HepG2 (cell line): ENCODE measurements at regions not wholly inside any gene's neighbourhood (a gene's known extent, or its start where the extent isn't known, plus 50 kb on each side); places are given as distances from the start of the nearest gene placed in this dataset.

ENCODE experiments used
- ATAC-seq: fragments of 200-7000 bp; cut with Tn5 transposase; 3 replicates; pipeline ENCODE4 v1.9.1; 2020; ENCODE audit warnings: mild to moderate bottlenecking, moderate library complexity
- BruUV-seq: library from RNA; stranded (reverse); fragments of 400-500 nt; replicated peaks from 2 replicates; lab custom pipeline; 2021; lab: Mats Ljungman, UMichigan
- CTCF ChIA-PET: fragments of 300-600 bp; formaldehyde crosslinking; extraction: SDS; loops from one replicate; lab custom pipeline; 2021; ENCODE audit warnings: low total read pairs, inconsistent platforms, low intra/inter-chr PET ratio; lab: Yijun Ruan, JAX
- POLR2A ChIA-PET: fragments of 350-600 bp; sonication (Branson Sonifier 250); formaldehyde crosslinking; loops from one replicate; lab custom pipeline; 2020; ENCODE audit warnings: antibody characterized with exemption, inconsistent platforms; lab: Yijun Ruan, JAX
- DNase-seq: peaks from one replicate; pipeline ENCODE4 v3.0.0-alpha.2; 2015; ENCODE audit warnings: low spot score
- FAIRE-seq: peaks from 3 replicates; lab custom pipeline; 2011; peaks lifted over from hg19 to GRCh38; lab: Jason Lieb, UNC
- H2AFZ ChIP-seq: one replicate; pipeline ENCODE4 v1.6.1; 2011; ENCODE audit warnings: low read length, inconsistent platforms
- H3K27ac ChIP-seq: fragments of 300-600 bp; 3 replicates; pipeline ENCODE4 v1.8.0; 2011; ENCODE audit warnings: mixed run types, mild to moderate bottlenecking, mixed read lengths, low read length, inconsistent platforms; ENCODE audit not compliant: insufficient read depth; ENCODE audit errors: extremely low read length
- H3K27me3 ChIP-seq, 2 experiments: fragments of 200-600 bp in 1 of 2; 2 replicates in 1 of 2; 3 replicates in 1 of 2; pipeline versions ENCODE4 v1.6.0 to v1.8.0; 2011; ENCODE audit warnings: low read length in 2 of 2, mild to moderate bottlenecking in 2 of 2, moderate library complexity in 2 of 2, inconsistent platforms in 1 of 2; ENCODE audit not compliant: insufficient read depth in 2 of 2, control insufficient read depth in 1 of 2
- H3K36me3 ChIP-seq, 2 experiments: fragments of 200-600 bp in 1 of 2; replicated peaks in 1 of 2; 2 replicates in 1 of 2; 3 replicates in 1 of 2; pipeline versions ENCODE4 v1.5.1 to v1.8.0; 2011; ENCODE audit warnings: low read length in 2 of 2, inconsistent platforms in 1 of 2; ENCODE audit not compliant: insufficient read depth in 2 of 2, control insufficient read depth in 1 of 2
- H3K4me1 ChIP-seq: 2 replicates; pipeline ENCODE4 v1.5.1; 2012; ENCODE audit warnings: low read length, inconsistent platforms; ENCODE audit not compliant: insufficient read depth
- H3K4me2 ChIP-seq: 2 replicates; pipeline ENCODE4 v1.6.0; 2011; ENCODE audit warnings: low read depth, low read length, inconsistent platforms
- H3K4me3 ChIP-seq, 3 experiments: fragments of 200-600 bp in 1 of 3; sonication (generic), shearing (Covaris generic) in 1 of 3; replicated peaks in 1 of 3; 2 replicates each; pipeline ENCODE4 v1.5.1; 2011 to 2016; ENCODE audit warnings: low read length in 3 of 3, inconsistent platforms in 2 of 3, low read depth in 2 of 3, mild to moderate bottlenecking in 2 of 3, control low read depth in 1 of 3, mixed read lengths in 1 of 3; ENCODE audit not compliant: insufficient read depth in 1 of 3
- H3K79me2 ChIP-seq: one replicate; pipeline ENCODE4 v1.6.1; 2011; ENCODE audit warnings: low read length, inconsistent platforms; ENCODE audit not compliant: insufficient read depth
- H3K9ac ChIP-seq: 2 replicates; pipeline ENCODE4 v1.6.0; 2011; ENCODE audit warnings: mild to moderate bottlenecking, low read depth, low read length, inconsistent platforms; ENCODE audit not compliant: insufficient read depth
- H3K9me3 ChIP-seq: 2 replicates; pipeline ENCODE4 v1.5.1; 2012; ENCODE audit warnings: mild to moderate bottlenecking, low read length
- H4K20me1 ChIP-seq: 2 replicates; pipeline ENCODE4 v1.6.0; 2011; ENCODE audit warnings: inconsistent platforms, mild to moderate bottlenecking, low read length, moderate library complexity; ENCODE audit not compliant: insufficient read depth
- ELF4 ChIP-seq: sonication (generic); formaldehyde crosslinking; IDR thresholded peaks from 2 replicates; pipeline ENCODE4 v1.5.0; 2020; ENCODE audit warnings: missing genetic modification reagents, mild to moderate bottlenecking, moderate library complexity, borderline replicate concordance
- EZH2 ChIP-seq: conservative IDR thresholded peaks from 2 replicates; pipeline ENCODE4 v1.6.1; 2012; ENCODE audit warnings: mild to moderate bottlenecking, low read depth, low read length, moderate library complexity
- FOXA3 ChIP-seq: IDR thresholded peaks from 2 replicates; pipeline ENCODE4 v1.6.1; 2016; ENCODE audit warnings: missing genetic modification reagents, missing compliant biosample characterization
- FOXC1 ChIP-seq: sonication (generic); formaldehyde crosslinking; IDR thresholded peaks from 2 replicates; pipeline ENCODE4 v1.8.0; 2022; ENCODE audit warnings: mild to moderate bottlenecking, missing genetic modification reagents, borderline replicate concordance
- FOXJ3 ChIP-seq: sonication (generic); formaldehyde crosslinking; IDR thresholded peaks from 2 replicates; pipeline ENCODE4 v1.4.0; 2020; ENCODE audit warnings: missing genetic modification reagents, mild to moderate bottlenecking, borderline replicate concordance
- GTF3A ChIP-seq: sonication (generic); formaldehyde crosslinking; conservative IDR thresholded peaks from 2 replicates; pipeline ENCODE4 v1.4.0; 2020; ENCODE audit warnings: mild to moderate bottlenecking, missing genetic modification reagents
- HMG20B ChIP-seq: conservative IDR thresholded peaks from 2 replicates; pipeline ENCODE4 v1.6.1; 2016; ENCODE audit warnings: missing genetic modification reagents, missing compliant biosample characterization
- NR2F6 ChIP-seq, 2 experiments: IDR thresholded peaks; 2 replicates each; pipeline ENCODE4 v1.6.1; 2016; ENCODE audit warnings: antibody characterized with exemption in 1 of 2, mild to moderate bottlenecking in 1 of 2
- PHF21A ChIP-seq: sonication (generic); formaldehyde crosslinking; IDR thresholded peaks from 2 replicates; pipeline ENCODE4 v1.5.0; 2020; ENCODE audit warnings: mild to moderate bottlenecking, missing genetic modification reagents
- SNAPC2 ChIP-seq: sonication (generic); formaldehyde crosslinking; IDR thresholded peaks from 2 replicates; pipeline ENCODE4 v1.8.1; 2022; ENCODE audit warnings: mild to moderate bottlenecking, missing genetic modification reagents
- SNRNP70 ChIP-seq: fragments of 200-400 bp; formaldehyde crosslinking; IDR thresholded peaks from 2 replicates; pipeline ENCODE4 v1.6.1; 2017; ENCODE audit warnings: mild to moderate bottlenecking, low read depth, low read length, moderate library complexity
- ZFY ChIP-seq: sonication (generic); formaldehyde crosslinking; IDR thresholded peaks from 2 replicates; pipeline ENCODE4 v1.4.0; 2020; ENCODE audit warnings: missing genetic modification reagents
- ZMYM4 ChIP-seq: sonication (generic); formaldehyde crosslinking; IDR thresholded peaks from 2 replicates; pipeline ENCODE4 v1.8.1; 2023; ENCODE audit warnings: mild to moderate bottlenecking, missing genetic modification reagents
- ZNF326 ChIP-seq: sonication (generic); formaldehyde crosslinking; IDR thresholded peaks from 2 replicates; pipeline ENCODE4 v1.4.0; 2020; ENCODE audit warnings: missing genetic modification reagents, borderline replicate concordance
- ZNF713 ChIP-seq: sonication (generic); formaldehyde crosslinking; IDR thresholded peaks from 2 replicates; pipeline ENCODE4 v1.4.0; 2020; ENCODE audit warnings: mild to moderate bottlenecking, missing genetic modification reagents
- ZNF83 ChIP-seq: sonication (generic); formaldehyde crosslinking; IDR thresholded peaks from 2 replicates; pipeline ENCODE4 v1.4.0; 2020; ENCODE audit warnings: missing genetic modification reagents, mild to moderate bottlenecking, borderline replicate concordance
- WGBS: methylation state at CpG from one replicate; pipeline ENCODE4 v1.1.6; 2017; ENCODE audit warnings: low lambda C conversion rate; 5-methylcytosine and 5-hydroxymethylcytosine counted together
- in situ Hi-C: cut with HindIII; loops from 2 replicates; pipeline ENCODE4 v1.10.0; 2017; ENCODE audit warnings: low pct_unique_long_range_greater_than_20kb; ENCODE audit not compliant: extremely low pct_ligation_motif_present
- intact Hi-C: fragments of 100-400 bp; cut with micrococcal nuclease; formaldehyde crosslinking; loops from one replicate; pipeline ENCODE4 v1.10.0; 2022; ENCODE audit not compliant: unreplicated experiment
- TF ChIP-seq, protein P1 (sequence below): sonication (generic); formaldehyde crosslinking; conservative IDR thresholded peaks from 2 replicates; pipeline ENCODE4 v1.8.0; 2022; ENCODE audit warnings: low read depth, missing genetic modification reagents
- TF ChIP-seq, protein P2 (sequence below): sonication (generic); formaldehyde crosslinking; IDR thresholded peaks from 2 replicates; pipeline ENCODE4 v1.5.1; 2020; ENCODE audit warnings: mild to moderate bottlenecking, missing genetic modification reagents, moderate library complexity
- TF ChIP-seq, protein P3 (sequence below): sonication (generic); formaldehyde crosslinking; IDR thresholded peaks from 2 replicates; pipeline ENCODE4 v1.4.0; 2020; ENCODE audit warnings: missing genetic modification reagents
- TF ChIP-seq, protein P4 (sequence below): IDR thresholded peaks from 2 replicates; pipeline ENCODE4 v1.6.1; 2016; ENCODE audit warnings: missing compliant biosample characterization, missing genetic modification reagents, borderline replicate concordance

DNA sequence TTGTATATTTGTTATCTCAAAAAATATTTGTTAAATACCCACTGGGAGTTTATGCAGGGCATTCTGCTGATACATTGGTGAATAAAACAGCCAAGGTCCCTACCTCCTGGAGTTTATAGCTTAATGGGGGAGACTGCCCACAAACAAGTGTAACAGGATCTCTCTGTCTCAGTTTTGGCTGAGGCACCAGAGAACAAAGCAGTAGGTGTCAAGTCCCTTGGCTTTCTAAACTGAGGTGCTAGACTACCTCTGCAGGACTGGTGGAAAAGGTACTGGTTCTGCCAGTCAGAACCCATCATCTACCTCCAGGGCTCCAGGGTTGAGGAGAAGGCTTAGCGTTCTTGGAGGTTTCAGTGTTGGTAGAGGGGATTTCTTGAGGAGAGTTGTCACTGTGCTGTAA, 188.4 kb upstream of the ELL2 start:
- no TSS peak for BruUV-seq
- no peaks in the 10 kb centered on the region for H4K20me1 ChIP-seq
- WGBS = 80% methylated on average over 1 of the region's 1 CpG
- no peak overlapping the region for H2AFZ ChIP-seq
- in situ Hi-C loops (no loop called here), intact Hi-C loops (no loop called here)
- no peak overlapping the region for H3K9ac ChIP-seq
- ChIA-PET POLR2A (no interaction called here), CTCF (no interaction called here)
- peaks cover 7% of the 10 kb centered on the region for H3K4me1 ChIP-seq
- H3K4me2 ChIP-seq = no peak overlapping the region
- ATAC-seq (no peak), DNase-seq (no peak), FAIRE-seq (no peak)
- no peaks in the 10 kb centered on the region for H3K36me3 ChIP-seq
- no peaks in the 10 kb centered on the region for H3K9me3 ChIP-seq
- no peak overlapping the region for H3K4me3 ChIP-seq
- H3K27me3 ChIP-seq = no peaks in the 10 kb centered on the region
- TF ChIP-seq ZNF326 (CRISPR knock-in tag) (no peak), GTF3A (CRISPR knock-in tag) (no peak), ZMYM4 (CRISPR knock-in tag) (no peak), EZH2 (no peak), SNAPC2 (no peak), FOXC1 (CRISPR knock-in tag) (no peak), FOXA3 (CRISPR knock-in tag) (no peak), NR2F6 (IDR thresholded peaks at IDR 0.05) (no peak), NR2F6 (CRISPR knock-in tag; IDR thresholded peaks at IDR 0.05) (no peak), HMG20B (CRISPR knock-in tag) (no peak), FOXJ3 (CRISPR knock-in tag) (no peak), PHF21A (CRISPR knock-in tag) (no peak), ZNF713 (CRISPR knock-in tag) (no peak), SNRNP70 (no peak), ELF4 (CRISPR knock-in tag) (no peak), ZFY (CRISPR knock-in tag) (no peak), ZNF83 (CRISPR knock-in tag) (no peak)
- TF ChIP-seq, protein P1, sequence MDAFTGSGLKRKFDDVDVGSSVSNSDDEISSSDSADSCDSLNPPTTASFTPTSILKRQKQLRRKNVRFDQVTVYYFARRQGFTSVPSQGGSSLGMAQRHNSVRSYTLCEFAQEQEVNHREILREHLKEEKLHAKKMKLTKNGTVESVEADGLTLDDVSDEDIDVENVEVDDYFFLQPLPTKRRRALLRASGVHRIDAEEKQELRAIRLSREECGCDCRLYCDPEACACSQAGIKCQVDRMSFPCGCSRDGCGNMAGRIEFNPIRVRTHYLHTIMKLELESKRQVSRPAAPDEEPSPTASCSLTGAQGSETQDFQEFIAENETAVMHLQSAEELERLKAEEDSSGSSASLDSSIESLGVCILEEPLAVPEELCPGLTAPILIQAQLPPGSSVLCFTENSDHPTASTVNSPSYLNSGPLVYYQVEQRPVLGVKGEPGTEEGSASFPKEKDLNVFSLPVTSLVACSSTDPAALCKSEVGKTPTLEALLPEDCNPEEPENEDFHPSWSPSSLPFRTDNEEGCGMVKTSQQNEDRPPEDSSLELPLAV (CRISPR knock-in tag) = no peak
- TF ChIP-seq, protein P2, sequence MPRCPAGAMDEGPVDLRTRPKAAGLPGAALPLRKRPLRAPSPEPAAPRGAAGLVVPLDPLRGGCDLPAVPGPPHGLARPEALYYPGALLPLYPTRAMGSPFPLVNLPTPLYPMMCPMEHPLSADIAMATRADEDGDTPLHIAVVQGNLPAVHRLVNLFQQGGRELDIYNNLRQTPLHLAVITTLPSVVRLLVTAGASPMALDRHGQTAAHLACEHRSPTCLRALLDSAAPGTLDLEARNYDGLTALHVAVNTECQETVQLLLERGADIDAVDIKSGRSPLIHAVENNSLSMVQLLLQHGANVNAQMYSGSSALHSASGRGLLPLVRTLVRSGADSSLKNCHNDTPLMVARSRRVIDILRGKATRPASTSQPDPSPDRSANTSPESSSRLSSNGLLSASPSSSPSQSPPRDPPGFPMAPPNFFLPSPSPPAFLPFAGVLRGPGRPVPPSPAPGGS = no peak
- TF ChIP-seq, protein P3, sequence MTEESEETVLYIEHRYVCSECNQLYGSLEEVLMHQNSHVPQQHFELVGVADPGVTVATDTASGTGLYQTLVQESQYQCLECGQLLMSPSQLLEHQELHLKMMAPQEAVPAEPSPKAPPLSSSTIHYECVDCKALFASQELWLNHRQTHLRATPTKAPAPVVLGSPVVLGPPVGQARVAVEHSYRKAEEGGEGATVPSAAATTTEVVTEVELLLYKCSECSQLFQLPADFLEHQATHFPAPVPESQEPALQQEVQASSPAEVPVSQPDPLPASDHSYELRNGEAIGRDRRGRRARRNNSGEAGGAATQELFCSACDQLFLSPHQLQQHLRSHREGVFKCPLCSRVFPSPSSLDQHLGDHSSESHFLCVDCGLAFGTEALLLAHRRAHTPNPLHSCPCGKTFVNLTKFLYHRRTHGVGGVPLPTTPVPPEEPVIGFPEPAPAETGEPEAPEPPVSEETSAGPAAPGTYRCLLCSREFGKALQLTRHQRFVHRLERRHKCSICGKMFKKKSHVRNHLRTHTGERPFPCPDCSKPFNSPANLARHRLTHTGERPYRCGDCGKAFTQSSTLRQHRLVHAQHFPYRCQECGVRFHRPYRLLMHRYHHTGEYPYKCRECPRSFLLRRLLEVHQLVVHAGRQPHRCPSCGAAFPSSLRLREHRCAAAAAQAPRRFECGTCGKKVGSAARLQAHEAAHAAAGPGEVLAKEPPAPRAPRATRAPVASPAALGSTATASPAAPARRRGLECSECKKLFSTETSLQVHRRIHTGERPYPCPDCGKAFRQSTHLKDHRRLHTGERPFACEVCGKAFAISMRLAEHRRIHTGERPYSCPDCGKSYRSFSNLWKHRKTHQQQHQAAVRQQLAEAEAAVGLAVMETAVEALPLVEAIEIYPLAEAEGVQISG (CRISPR knock-in tag) = no peak
- TF ChIP-seq, protein P4, sequence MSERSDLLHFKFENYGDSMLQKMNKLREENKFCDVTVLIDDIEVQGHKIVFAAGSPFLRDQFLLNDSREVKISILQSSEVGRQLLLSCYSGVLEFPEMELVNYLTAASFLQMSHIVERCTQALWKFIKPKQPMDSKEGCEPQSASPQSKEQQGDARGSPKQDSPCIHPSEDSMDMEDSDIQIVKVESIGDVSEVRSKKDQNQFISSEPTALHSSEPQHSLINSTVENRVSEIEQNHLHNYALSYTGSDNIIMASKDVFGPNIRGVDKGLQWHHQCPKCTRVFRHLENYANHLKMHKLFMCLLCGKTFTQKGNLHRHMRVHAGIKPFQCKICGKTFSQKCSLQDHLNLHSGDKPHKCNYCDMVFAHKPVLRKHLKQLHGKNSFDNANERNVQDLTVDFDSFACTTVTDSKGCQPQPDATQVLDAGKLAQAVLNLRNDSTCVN = no peak
- no peak overlapping the region for H3K27ac ChIP-seq
- no peaks in the 10 kb centered on the region for H3K79me2 ChIP-seq
